ENCODE measurements at regions not wholly inside any gene's neighbourhood (a gene's known extent, or its start where the extent isn't known, plus 50 kb on each side); places are given as distances from the start of the nearest gene placed in this dataset.

DNA sequence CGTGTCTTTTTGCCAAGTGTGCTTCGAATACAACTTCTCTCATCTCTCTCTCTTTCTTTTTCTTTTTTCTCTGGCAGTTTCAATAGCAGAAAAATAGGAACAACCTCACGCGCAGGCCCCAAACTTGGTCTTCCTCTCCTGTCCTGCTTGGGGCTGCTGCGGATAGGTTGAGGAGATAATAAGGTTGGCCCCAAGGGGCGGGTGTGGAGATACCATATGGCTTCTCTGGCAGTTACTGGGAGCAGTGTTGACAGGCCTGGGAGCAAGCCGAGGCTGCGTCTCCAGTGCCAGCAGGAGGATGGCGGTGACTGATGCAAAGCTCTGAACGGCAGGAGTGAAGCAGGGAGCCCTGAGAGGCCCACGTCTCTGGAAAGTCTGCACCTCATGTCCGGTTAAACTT lies 89.5 kb upstream of the MANSC4 start:
- Histone ChIP-seq H3K4me3 (ENCODE audit: low read depth, low read length) (no peak overlapping the region), H3K27ac (no peak overlapping the region), H3K27me3 (replicated peaks) (no peaks in the 10 kb centered on the region), H3K36me3 (replicated peaks) (no peaks in the 10 kb centered on the region)
- in situ Hi-C loops (cut with HindIII; ENCODE audit: low pct_ligation_motif_present, low sequenced_read_pairs) = no loop called here
- DNase-seq = no peak
- TF ChIP-seq, protein P1, sequence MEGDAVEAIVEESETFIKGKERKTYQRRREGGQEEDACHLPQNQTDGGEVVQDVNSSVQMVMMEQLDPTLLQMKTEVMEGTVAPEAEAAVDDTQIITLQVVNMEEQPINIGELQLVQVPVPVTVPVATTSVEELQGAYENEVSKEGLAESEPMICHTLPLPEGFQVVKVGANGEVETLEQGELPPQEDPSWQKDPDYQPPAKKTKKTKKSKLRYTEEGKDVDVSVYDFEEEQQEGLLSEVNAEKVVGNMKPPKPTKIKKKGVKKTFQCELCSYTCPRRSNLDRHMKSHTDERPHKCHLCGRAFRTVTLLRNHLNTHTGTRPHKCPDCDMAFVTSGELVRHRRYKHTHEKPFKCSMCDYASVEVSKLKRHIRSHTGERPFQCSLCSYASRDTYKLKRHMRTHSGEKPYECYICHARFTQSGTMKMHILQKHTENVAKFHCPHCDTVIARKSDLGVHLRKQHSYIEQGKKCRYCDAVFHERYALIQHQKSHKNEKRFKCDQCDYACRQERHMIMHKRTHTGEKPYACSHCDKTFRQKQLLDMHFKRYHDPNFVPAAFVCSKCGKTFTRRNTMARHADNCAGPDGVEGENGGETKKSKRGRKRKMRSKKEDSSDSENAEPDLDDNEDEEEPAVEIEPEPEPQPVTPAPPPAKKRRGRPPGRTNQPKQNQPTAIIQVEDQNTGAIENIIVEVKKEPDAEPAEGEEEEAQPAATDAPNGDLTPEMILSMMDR (IDR thresholded peaks at IDR 0.05; ENCODE audit: low read depth, low read length, missing control alignments) = no peak

DNA sequence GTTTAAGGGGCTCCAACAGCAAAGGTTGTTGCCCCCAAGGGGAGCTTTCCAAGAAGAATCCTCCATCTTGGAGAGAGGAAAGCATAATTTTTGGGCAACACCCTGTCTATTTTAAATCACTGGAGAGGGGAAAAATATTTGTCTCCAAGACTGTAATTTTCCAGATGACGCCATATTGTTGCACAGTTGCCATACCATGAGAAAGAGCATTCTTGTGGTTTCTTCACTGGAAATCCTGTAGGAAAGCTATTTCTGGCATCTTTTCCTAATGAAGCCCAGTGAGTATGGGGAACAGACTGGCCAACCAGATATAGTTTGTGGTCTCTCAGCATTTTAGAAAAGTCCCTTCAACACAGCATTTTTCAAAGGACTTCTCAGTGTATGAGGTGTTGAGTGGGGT lies 88.1 kb upstream of the MANSC4 start:
- H3K36me3 ChIP-seq (replicated peaks) = no peaks in the 10 kb centered on the region
- no peaks in the 10 kb centered on the region for H3K27me3 ChIP-seq (replicated peaks)
- in situ Hi-C loops (cut with HindIII; ENCODE audit: low pct_ligation_motif_present, low sequenced_read_pairs) = no loop called here
- peak overlapping the region; percentile 56 for H3K27ac ChIP-seq
- TF ChIP-seq, protein P1 (IDR thresholded peaks at IDR 0.05; ENCODE audit: low read depth, low read length, missing control alignments) = no peak
- DNase-seq = peak; percentile 74
- H3K4me3 ChIP-seq (ENCODE audit: low read depth, low read length) = no peak overlapping the region

DNA sequence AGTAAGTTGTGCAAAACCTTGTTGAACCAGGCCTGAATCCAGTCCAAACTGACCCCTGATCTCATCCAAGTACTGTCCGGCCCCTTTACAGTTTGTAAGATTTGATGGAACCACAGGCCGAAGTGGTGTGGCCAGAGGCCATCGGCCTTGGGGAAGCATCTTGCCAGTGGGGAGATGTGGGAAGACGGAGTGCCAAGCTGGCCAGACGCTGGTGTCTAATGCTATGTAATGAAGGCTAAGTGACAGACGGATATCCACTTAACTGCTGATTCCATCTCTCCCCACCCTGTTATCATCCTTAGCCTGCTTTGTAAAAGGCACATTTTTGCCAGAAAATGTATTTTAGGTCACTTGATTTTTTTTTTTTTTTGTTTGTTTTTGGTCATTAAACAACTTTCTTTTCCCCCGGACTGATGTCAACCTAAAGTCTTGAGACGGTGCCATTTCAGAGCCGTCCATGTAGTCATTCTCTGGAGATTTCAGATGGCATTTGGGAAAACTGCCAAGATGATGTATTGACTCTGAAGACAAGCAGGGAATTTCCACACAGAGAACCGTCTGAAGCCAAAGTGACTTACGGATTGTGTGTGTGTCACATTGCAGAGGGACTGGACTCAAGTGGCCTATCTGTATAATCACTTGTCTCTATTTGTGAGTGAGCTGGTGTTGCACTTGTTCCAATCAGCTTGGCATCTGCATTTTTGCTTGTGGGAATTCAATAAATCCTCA lies 86.5 kb upstream of the MANSC4 start:
- in situ Hi-C loops (cut with HindIII; ENCODE audit: low pct_ligation_motif_present, low sequenced_read_pairs) = no loop called here
- Histone ChIP-seq H3K27ac (no peak overlapping the region), H3K4me3 (ENCODE audit: low read depth, low read length) (no peak overlapping the region), H3K27me3 (replicated peaks) (no peaks in the 10 kb centered on the region), H3K36me3 (replicated peaks) (no peaks in the 10 kb centered on the region)
- DNase-seq = peak; percentile 71
- TF ChIP-seq, protein P1 (IDR thresholded peaks at IDR 0.05; ENCODE audit: low read depth, low read length, missing control alignments) = no peak

DNA sequence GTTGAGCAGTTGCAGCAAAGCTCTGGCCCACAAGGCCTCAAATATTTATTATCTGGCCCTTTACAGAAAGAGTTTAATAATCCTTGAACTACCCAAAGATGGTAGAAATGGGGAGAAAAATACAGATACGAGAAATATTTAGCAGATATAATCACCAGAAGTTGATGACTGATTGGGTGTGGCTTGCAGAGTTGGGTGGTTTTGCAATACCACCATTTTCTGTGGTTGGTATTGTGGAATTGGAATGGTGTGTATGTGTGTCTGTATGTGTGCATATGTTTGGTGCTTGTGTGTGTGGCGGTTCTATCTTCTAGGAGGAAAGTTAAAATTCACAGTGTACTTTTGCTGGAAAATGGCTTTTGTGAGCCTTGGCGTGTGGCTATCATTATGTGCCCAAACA lies 85.4 kb upstream of the MANSC4 start:
- TF ChIP-seq, protein P1 (IDR thresholded peaks at IDR 0.05; ENCODE audit: low read depth, low read length, missing control alignments) = no peak
- Histone ChIP-seq H3K36me3 (replicated peaks) (no peaks in the 10 kb centered on the region), H3K27ac (peak overlapping the region; percentile 71), H3K4me3 (ENCODE audit: low read depth, low read length) (no peak overlapping the region), H3K27me3 (replicated peaks) (no peaks in the 10 kb centered on the region)
- DNase-seq = peak; percentile 56
- in situ Hi-C loops (cut with HindIII; ENCODE audit: low pct_ligation_motif_present, low sequenced_read_pairs) = no loop called here

DNA sequence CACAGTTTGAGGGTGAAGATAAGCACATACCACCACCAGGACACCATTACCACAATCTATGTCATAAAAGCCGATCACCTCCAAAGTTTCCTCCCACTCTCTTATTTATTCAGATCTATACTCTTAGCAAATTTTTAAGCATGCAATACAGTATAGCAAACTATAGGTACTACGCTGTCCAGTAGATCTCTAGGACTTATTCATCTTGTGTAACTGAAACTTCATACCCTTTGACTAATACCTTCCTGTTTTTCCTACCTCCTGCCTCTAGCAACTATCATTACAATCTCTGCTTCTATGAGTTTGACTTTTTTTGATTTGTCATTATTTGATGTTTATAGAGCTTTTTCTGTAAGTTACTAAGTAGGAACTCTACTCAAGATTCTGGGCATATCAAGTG lies 84.5 kb upstream of the MANSC4 start:
- Histone ChIP-seq H3K27ac (peak overlapping the region; percentile 71), H3K36me3 (replicated peaks) (no peaks in the 10 kb centered on the region), H3K27me3 (replicated peaks) (no peaks in the 10 kb centered on the region), H3K4me3 (ENCODE audit: low read depth, low read length) (no peak overlapping the region)
- DNase-seq = no peak
- in situ Hi-C loops (cut with HindIII; ENCODE audit: low pct_ligation_motif_present, low sequenced_read_pairs) = no loop called here
- TF ChIP-seq, protein P1 (IDR thresholded peaks at IDR 0.05; ENCODE audit: low read depth, low read length, missing control alignments) = no peak

DNA sequence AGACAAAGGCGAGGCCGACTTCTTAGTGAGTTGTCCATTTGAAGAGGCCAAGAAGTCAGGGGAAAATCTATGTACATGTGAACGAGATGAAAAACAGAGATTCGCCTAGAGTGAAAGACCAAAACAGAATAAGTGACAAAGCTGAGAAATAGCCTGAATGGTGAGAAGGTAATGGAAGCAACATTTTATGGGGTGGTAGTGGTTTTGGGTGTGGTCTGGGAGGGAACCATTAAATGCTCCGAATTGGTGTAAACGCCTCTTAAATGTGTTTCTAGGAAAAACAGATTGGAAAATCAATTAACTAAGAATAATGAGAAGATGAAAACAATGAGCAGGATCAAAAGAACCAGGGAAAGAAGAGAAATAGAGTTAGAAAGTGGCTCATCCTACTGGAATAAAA lies 83.8 kb upstream of the MANSC4 start:
- Histone ChIP-seq H3K27ac (no peak overlapping the region), H3K36me3 (replicated peaks) (no peaks in the 10 kb centered on the region), H3K4me3 (ENCODE audit: low read depth, low read length) (no peak overlapping the region), H3K27me3 (replicated peaks) (no peaks in the 10 kb centered on the region)
- no peak for DNase-seq
- TF ChIP-seq, protein P1 (IDR thresholded peaks at IDR 0.05; ENCODE audit: low read depth, low read length, missing control alignments) = no peak
- in situ Hi-C loops (cut with HindIII; ENCODE audit: low pct_ligation_motif_present, low sequenced_read_pairs) = no loop called here
